B cell (primary cell): ENCODE measurements at regions not wholly inside any gene's neighbourhood (a gene's known extent, or its start where the extent isn't known, plus 50 kb on each side); places are given as distances from the start of the nearest gene placed in this dataset.

Experiments
- ATAC-seq: fragments of 200-7000 bp; cut with Tn5 transposase; one replicate; pipeline ENCODE4 v1.10.0; 2021; ENCODE audit warnings: low read depth, mild to moderate bottlenecking, moderate number of reproducible peaks, moderate library complexity
- CTCF ChIA-PET: fragments of 350-600 bp; sonication (Branson Sonifier 250); formaldehyde crosslinking; loops from one replicate; lab custom pipeline; 2021; ENCODE audit warnings: antibody characterized with exemption, inconsistent platforms; lab: Charles Lee
- POLR2A ChIA-PET: fragments of 350-600 bp; sonication (Branson Sonifier 250); formaldehyde crosslinking; loops from one replicate; lab custom pipeline; 2021; ENCODE audit warnings: antibody characterized with exemption; lab: Charles Lee
- DNase-seq: peaks from one replicate; pipeline ENCODE4 v3.0.0; 2013
- H2AFZ ChIP-seq: 2 replicates; pipeline ENCODE4 v1.6.1; 2012; ENCODE audit warnings: mild to moderate bottlenecking, low read depth, low read length; ENCODE audit not compliant: insufficient read depth, poor library complexity, severe bottlenecking
- H3K27ac ChIP-seq, 2 donors: 1 replicate in 1 of 2; 2 replicates in 1 of 2; pipeline ENCODE4 v1.5.1; 2012 to 2013; ENCODE audit warnings: low read length in 2 of 2, mild to moderate bottlenecking in 2 of 2, moderate library complexity in 1 of 2
- H3K27me3 ChIP-seq, 4 experiments: fragments of 200-600 bp in 1 of 4; sonication (generic) in 1 of 4; replicated peaks in 1 of 4; 1 replicate in 2 of 4; 2 replicates in 2 of 4; pipeline versions ENCODE4 v1.6.1 to v1.7.0; 2013 to 2016; ENCODE audit warnings: low read length in 3 of 4, mild to moderate bottlenecking in 2 of 4, mixed read lengths in 1 of 4, moderate library complexity in 1 of 4; ENCODE audit not compliant: insufficient read depth in 4 of 4, control insufficient read depth in 3 of 4; ENCODE audit errors: control extremely low read depth in 1 of 4
- H3K36me3 ChIP-seq, 2 experiments: replicated peaks in 1 of 2; 1 replicate in 1 of 2; 2 replicates in 1 of 2; pipeline versions ENCODE4 v1.6.1 to v1.7.1; 2013; ENCODE audit warnings: low read length in 1 of 2; ENCODE audit not compliant: insufficient read depth in 2 of 2, control insufficient read depth in 1 of 2; ENCODE audit errors: control extremely low read depth in 1 of 2, extremely low read depth in 1 of 2
- H3K4me1 ChIP-seq, 2 donors: fragments of 200-600 bp in 1 of 2; sonication (generic) in 1 of 2; 1 replicate in 1 of 2; 2 replicates in 1 of 2; pipeline versions ENCODE4 v1.5.1 to v1.6.1; 2013 to 2017; ENCODE audit warnings: low read length in 2 of 2; ENCODE audit not compliant: control insufficient read depth in 2 of 2, insufficient read depth in 2 of 2
- H3K4me2 ChIP-seq: replicated peaks from 2 replicates; pipeline ENCODE3; 2012; ENCODE audit warnings: mild to moderate bottlenecking, low read depth, low read length; ENCODE audit not compliant: poor library complexity, severe bottlenecking
- H3K4me3 ChIP-seq, 5 experiments: fragments of 200-600 bp in 1 of 5; sonication (generic) in 1 of 5; 1 replicate in 3 of 5; 2 replicates in 2 of 5; pipeline versions ENCODE4 v1.5.1 to v1.7.0; 2011 to 2016; ENCODE audit warnings: low read length in 4 of 5, mild to moderate bottlenecking in 4 of 5, low read depth in 2 of 5, control low read depth in 1 of 5, moderate library complexity in 1 of 5; ENCODE audit not compliant: insufficient read depth in 1 of 5; ENCODE audit errors: control extremely low read depth in 1 of 5, extremely low read depth in 1 of 5
- H3K79me2 ChIP-seq: fragments of 200-600 bp; sonication (generic); one replicate; pipeline ENCODE4 v1.6.0; 2016; ENCODE audit warnings: low read length; ENCODE audit not compliant: control insufficient read depth, insufficient read depth
- H3K9ac ChIP-seq: fragments of 200-600 bp; sonication (generic); 2 replicates; pipeline ENCODE4 v1.6.1; 2017; ENCODE audit warnings: mild to moderate bottlenecking, low read length, moderate library complexity
- H3K9me3 ChIP-seq, 3 donors: one replicate each; pipeline versions ENCODE4 v1.6.1 to v1.7.1; 2013; ENCODE audit warnings: low read length in 2 of 3; ENCODE audit not compliant: control insufficient read depth in 2 of 3, insufficient read depth in 1 of 3; ENCODE audit errors: control extremely low read depth in 1 of 3
- H4K20me1 ChIP-seq: 2 replicates; pipeline ENCODE4 v1.6.0; 2012; ENCODE audit warnings: mild to moderate bottlenecking, low read length; ENCODE audit not compliant: insufficient read depth, control insufficient read depth, poor library complexity, severe bottlenecking
- H3K27ac Mint-ChIP-seq: one replicate; pipeline ENCODE4 v1.8.0; 2021; ENCODE audit warnings: mixed read lengths
- H3K27me3 Mint-ChIP-seq: one replicate; pipeline ENCODE4 v1.8.0; 2021; ENCODE audit warnings: mixed read lengths
- H3K4me1 Mint-ChIP-seq: one replicate; pipeline ENCODE4 v1.8.0; 2021; ENCODE audit warnings: mixed read lengths
- H3K4me3 Mint-ChIP-seq: one replicate; pipeline ENCODE4 v1.8.0; 2021; ENCODE audit warnings: mixed read lengths
- H3K9me3 Mint-ChIP-seq: one replicate; pipeline ENCODE4 v1.8.0; 2022; ENCODE audit warnings: mixed read lengths; ENCODE audit not compliant: insufficient read depth
- CTCF ChIP-seq: fragments of 200-600 bp; IDR thresholded peaks from one replicate; pipeline ENCODE4 v1.8.0; 2022; ENCODE audit warnings: antibody characterized with exemption, mild to moderate bottlenecking
- EZH2 ChIP-seq: IDR thresholded peaks from 2 replicates; pipeline ENCODE4 v1.6.1; 2012; ENCODE audit warnings: borderline replicate concordance, low read depth, mild to moderate bottlenecking, moderate library complexity, low read length; ENCODE audit not compliant: insufficient read depth, poor library complexity, severe bottlenecking
- WGBS: methylation state at CpG from one replicate; pipeline ENCODE4 v1.1.5; 2013; ENCODE audit warnings: missing lambda C conversion rate; ENCODE audit not compliant: insufficient coverage; 5-methylcytosine and 5-hydroxymethylcytosine counted together
- intact Hi-C: fragments of 100-400 bp; cut with micrococcal nuclease; formaldehyde crosslinking; loops from one replicate; pipeline ENCODE4 v1.10.0; 2022

- TF ChIP-seq CTCF (no peak), EZH2 (no peak)
- Histone ChIP-seq H4K20me1 (no peaks in the 10 kb centered on the region), H3K4me3 (no peak overlapping the region), H2AFZ (no peak overlapping the region), H3K4me2 (no peak overlapping the region), H3K36me3 (no peaks in the 10 kb centered on the region), H3K27me3 (no peaks in the 10 kb centered on the region), H3K9me3 (peaks cover 0 to 4% (median 0%) of the 10 kb centered on the region in 3 donors), H3K79me2 (no peaks in the 10 kb centered on the region), H3K27ac (no peak overlapping the region), H3K4me1 (no peaks in the 10 kb centered on the region), H3K9ac (no peak overlapping the region)
- CTCF ChIA-PET: no interaction called here
- H3K9me3 Mint-ChIP-seq: no peaks in the 10 kb centered on the region
- no peaks in the 10 kb centered on the region for H3K27me3 Mint-ChIP-seq
- intact Hi-C loops: no loop called here
- POLR2A ChIA-PET: no interaction called here
- no peak overlapping the region for H3K27ac Mint-ChIP-seq
- H3K4me3 Mint-ChIP-seq: no peak overlapping the region
- no peaks in the 10 kb centered on the region for H3K4me1 Mint-ChIP-seq
- ATAC-seq: no peak
- no CpG with 5 or more reads among the region's 6 CpGs for WGBS
- DNase-seq: no peak
Observed at GRCh38 chr21:17455451-17455850, 57.4 kb upstream of the CXADR start.

- H3K79me2 ChIP-seq: no peaks in the 10 kb centered on the region
- H4K20me1 ChIP-seq: no peaks in the 10 kb centered on the region
- Mint-ChIP-seq H3K4me3 (no peak overlapping the region), H3K9me3 (no peaks in the 10 kb centered on the region), H3K27me3 (no peaks in the 10 kb centered on the region), H3K4me1 (no peaks in the 10 kb centered on the region), H3K27ac (no peak overlapping the region)
- DNase-seq: no peak
- ChIA-PET POLR2A (no interaction called here), CTCF (no interaction called here)
- H3K4me2 ChIP-seq: no peak overlapping the region
- intact Hi-C loops: no loop called here
- H3K9ac ChIP-seq: no peak overlapping the region
- WGBS: 98% methylated on average over 5 of the region's 6 CpGs
- no peaks in the 10 kb centered on the region for H3K27me3 ChIP-seq
- no peak overlapping the region for H3K4me3 ChIP-seq
- peaks cover 0 to 4% (median 0%) of the 10 kb centered on the region in 3 donors for H3K9me3 ChIP-seq
- H2AFZ ChIP-seq: no peak overlapping the region
- H3K4me1 ChIP-seq: no peaks in the 10 kb centered on the region
- H3K36me3 ChIP-seq: no peaks in the 10 kb centered on the region
- no peak for ATAC-seq
- no peak overlapping the region for H3K27ac ChIP-seq
- TF ChIP-seq EZH2 (no peak), CTCF (no peak)
Observed at GRCh38 chr21:17458279-17458678, 54.6 kb upstream of the CXADR start.
